GM12878 (cell line): ENCODE measurements at regions not wholly inside any gene's neighbourhood (a gene's known extent, or its start where the extent isn't known, plus 50 kb on each side); places are given as distances from the start of the nearest gene placed in this dataset.

ENCODE experiments used
- ATAC-seq: fragments of 200-7000 bp; cut with Tn5 transposase; 3 replicates; pipeline ENCODE4 v1.9.1; 2020; ENCODE audit warnings: mild to moderate bottlenecking, moderate library complexity
- BruUV-seq: library from RNA; stranded (reverse); fragments of 400-500 nt; replicated peaks from 2 replicates; lab custom pipeline; 2021; lab: Mats Ljungman, UMichigan
- CTCF ChIA-PET: fragments of 300-600 bp; sonication (Branson Sonifier 250); formaldehyde crosslinking; extraction: SDS; loops from one replicate; lab custom pipeline; 2021; ENCODE audit warnings: inconsistent platforms; lab: Yijun Ruan, JAX
- POLR2A ChIA-PET: fragments of 350-600 bp; formaldehyde crosslinking; extraction: SDS; loops from one replicate; lab custom pipeline; 2021; ENCODE audit warnings: inconsistent platforms; lab: Charles Lee
- RAD21 ChIA-PET: fragments of 300-600 bp; sonication (Branson Sonifier 250); formaldehyde crosslinking; loops from one replicate; lab custom pipeline; 2023; ENCODE audit warnings: antibody characterized with exemption; ENCODE audit not compliant: unreplicated experiment; lab: Charles Lee
- SMC1A ChIA-PET: fragments of 300-600 bp; sonication (Branson Sonifier 250); formaldehyde crosslinking; loops from one replicate; lab custom pipeline; 2023; ENCODE audit not compliant: unreplicated experiment, uncharacterized antibody; lab: Charles Lee
- DNase-seq: peaks from one replicate; pipeline ENCODE4 v3.0.0-alpha.2; 2011; ENCODE audit warnings: low read depth, low spot score
- FAIRE-seq: peaks from 3 replicates; lab custom pipeline; 2011; peaks lifted over from hg19 to GRCh38; lab: Jason Lieb, UNC
- H2AFZ ChIP-seq: 2 replicates; pipeline ENCODE4 v1.6.0; 2011; ENCODE audit warnings: low read depth, low read length, control low read depth; ENCODE audit not compliant: control insufficient read depth
- H3K27ac ChIP-seq: 2 replicates; pipeline ENCODE4 v1.5.1; 2011; ENCODE audit warnings: control low read depth; ENCODE audit not compliant: control insufficient read depth, insufficient read depth
- H3K27me3 ChIP-seq, 2 experiments: replicated peaks in 1 of 2; 2 replicates each; pipeline versions ENCODE4 v1.6.0 to v1.6.1; 2011; ENCODE audit warnings: low read length in 1 of 2; ENCODE audit not compliant: control insufficient read depth in 2 of 2, insufficient read depth in 2 of 2
- H3K36me3 ChIP-seq, 2 experiments: 2 replicates each; pipeline ENCODE4 v1.5.1; 2011; ENCODE audit warnings: low read length in 1 of 2; ENCODE audit not compliant: control insufficient read depth in 2 of 2, insufficient read depth in 2 of 2
- H3K4me1 ChIP-seq: 2 replicates; pipeline ENCODE4 v1.6.1; 2011; ENCODE audit warnings: mild to moderate bottlenecking, low read length, moderate library complexity, mixed read lengths; ENCODE audit not compliant: control insufficient read depth, insufficient read depth
- H3K4me2 ChIP-seq: 2 replicates; pipeline ENCODE4 v1.6.0; 2011; ENCODE audit warnings: control low read depth; ENCODE audit not compliant: control insufficient read depth, insufficient read depth
- H3K4me3 ChIP-seq: fragments of 200-600 bp; sonication (generic); 2 replicates; pipeline ENCODE4 v1.5.1; 2016
- H3K79me2 ChIP-seq: 2 replicates; pipeline ENCODE4 v1.6.0; 2011; ENCODE audit warnings: low read length; ENCODE audit not compliant: control insufficient read depth, insufficient read depth
- H3K9ac ChIP-seq: 2 replicates; pipeline ENCODE4 v1.8.0; 2011; ENCODE audit warnings: low read length, control low read depth, mixed read lengths; ENCODE audit not compliant: control insufficient read depth, insufficient read depth
- H3K9me3 ChIP-seq: replicated peaks from 3 replicates; pipeline ENCODE4 v1.5.1; 2011; ENCODE audit warnings: mild to moderate bottlenecking, low read length; ENCODE audit not compliant: control insufficient read depth, insufficient read depth
- H4K20me1 ChIP-seq: 2 replicates; pipeline ENCODE4 v1.6.0; 2011; ENCODE audit not compliant: control insufficient read depth, insufficient read depth
- ATF2 ChIP-seq: IDR thresholded peaks from 2 replicates; pipeline ENCODE4 v1.6.1; 2012; ENCODE audit warnings: low read length, inconsistent platforms
- BHLHE40 ChIP-seq, 2 experiments: fragments of 450-650 bp in 1 of 2; IDR thresholded peaks; 2 replicates each; pipeline ENCODE4 v1.6.1; 2011 to 2017; ENCODE audit warnings: low read depth in 2 of 2, borderline replicate concordance in 1 of 2, improper control_type of control experiment in 1 of 2, low read length in 1 of 2, mild to moderate bottlenecking in 1 of 2
- EGR1 ChIP-seq, 2 experiments: IDR thresholded peaks; 1 replicate in 1 of 2; 2 replicates in 1 of 2; pipeline ENCODE4 v1.6.1; 2011 to 2012; ENCODE audit warnings: low read depth in 2 of 2, low read length in 2 of 2, borderline replicate concordance in 1 of 2, mild to moderate bottlenecking in 1 of 2, moderate library complexity in 1 of 2
- IKZF1 ChIP-seq: fragments of 450-650 bp; conservative IDR thresholded peaks from 2 replicates; pipeline ENCODE4 v1.6.1; 2017; ENCODE audit warnings: antibody characterized with exemption, mild to moderate bottlenecking
- LARP7 ChIP-seq: fragments of 450-650 bp; IDR thresholded peaks from 2 replicates; pipeline ENCODE4 v1.6.1; 2017; ENCODE audit warnings: mild to moderate bottlenecking
- NFYB ChIP-seq: IDR thresholded peaks from 2 replicates; pipeline ENCODE4 v1.6.1; 2011; ENCODE audit warnings: low read depth, mild to moderate bottlenecking, low read length, improper control_type of control experiment, moderate library complexity; ENCODE audit not compliant: insufficient read depth
- NKRF ChIP-seq: fragments of 450-650 bp; conservative IDR thresholded peaks from 2 replicates; pipeline ENCODE4 v1.6.1; 2017; ENCODE audit warnings: mild to moderate bottlenecking, moderate library complexity
- SIX5 ChIP-seq: IDR thresholded peaks from 2 replicates; pipeline ENCODE4 v1.6.1; 2011; ENCODE audit warnings: mild to moderate bottlenecking, low read depth, low read length, moderate library complexity; ENCODE audit not compliant: severe bottlenecking
- SUPT20H ChIP-seq: IDR thresholded peaks from 2 replicates; pipeline ENCODE4 v1.6.1; 2011; ENCODE audit warnings: low read depth, mild to moderate bottlenecking, low read length, moderate library complexity, borderline replicate concordance; ENCODE audit not compliant: control insufficient read depth
- ZNF24 ChIP-seq: fragments of 450-650 bp; IDR thresholded peaks from 2 replicates; pipeline ENCODE4 v1.6.1; 2017; ENCODE audit warnings: antibody characterized with exemption, mild to moderate bottlenecking
- WGBS: methylation state at CpG from one replicate; pipeline ENCODE4 v1.1.6; 2016; ENCODE audit warnings: low lambda C conversion rate; ENCODE audit not compliant: insufficient replicate concordance, insufficient coverage; ENCODE audit errors: missing lambda C conversion rate; 5-methylcytosine and 5-hydroxymethylcytosine counted together
- in situ Hi-C: fragments of 300-500 bp; cut with MboI; formaldehyde crosslinking; loops from 9 replicates; pipeline ENCODE4 v1.14.3; 2018; ENCODE audit warnings: mixed read lengths
- intact Hi-C: fragments of 100-400 bp; cut with micrococcal nuclease; formaldehyde crosslinking; loops from one replicate; pipeline ENCODE4 v1.14.2; 2022; ENCODE audit not compliant: unreplicated experiment
- TF ChIP-seq, protein P1 (sequence below): fragments of 450-650 bp; IDR thresholded peaks from 2 replicates; pipeline ENCODE4 v1.6.1; 2016; ENCODE audit warnings: mild to moderate bottlenecking, moderate library complexity, borderline replicate concordance

DNA sequence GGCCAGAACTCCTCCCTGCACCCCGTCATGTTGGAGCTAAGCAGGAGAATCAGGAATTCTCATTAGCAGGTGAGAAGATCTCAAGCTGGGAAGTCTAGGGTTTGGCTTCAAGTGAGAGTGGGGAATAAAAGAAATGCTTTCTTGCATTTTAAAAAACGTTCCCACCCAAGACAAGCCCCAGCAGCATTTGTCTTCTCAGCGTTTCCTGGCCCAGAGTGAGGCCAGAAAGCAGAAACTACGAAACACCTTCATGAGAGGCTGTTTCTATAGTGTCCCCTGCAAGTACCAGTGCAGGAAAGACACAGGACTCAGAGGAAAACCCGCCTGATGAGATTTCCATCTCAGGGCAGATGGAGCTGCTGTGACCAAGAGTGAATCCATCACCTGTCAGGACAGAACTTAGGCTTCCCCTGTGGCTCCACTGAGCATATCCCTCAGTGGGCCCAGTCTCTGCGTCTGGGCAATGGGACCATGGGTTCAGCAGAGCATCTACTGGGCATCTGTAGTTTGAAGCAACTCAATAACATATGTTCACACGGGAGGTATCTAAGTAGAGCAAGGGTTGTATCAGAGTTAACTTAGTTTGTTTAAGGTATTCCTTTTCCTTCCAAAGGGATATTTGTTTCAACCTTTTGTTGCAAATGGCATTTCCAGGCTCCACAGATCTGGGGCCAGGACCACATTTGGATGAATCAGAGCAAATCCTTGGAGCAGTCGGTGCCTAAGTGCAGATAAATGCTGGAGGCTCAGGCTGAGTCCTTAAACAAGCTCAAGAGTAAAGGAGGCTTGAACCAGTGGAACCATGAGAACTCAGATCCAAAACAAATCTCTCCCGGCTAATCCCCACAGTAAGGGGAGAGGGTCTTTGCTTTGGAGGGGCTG, 548.3 kb downstream of the MIAT start (continued):
- TF ChIP-seq, protein P1, sequence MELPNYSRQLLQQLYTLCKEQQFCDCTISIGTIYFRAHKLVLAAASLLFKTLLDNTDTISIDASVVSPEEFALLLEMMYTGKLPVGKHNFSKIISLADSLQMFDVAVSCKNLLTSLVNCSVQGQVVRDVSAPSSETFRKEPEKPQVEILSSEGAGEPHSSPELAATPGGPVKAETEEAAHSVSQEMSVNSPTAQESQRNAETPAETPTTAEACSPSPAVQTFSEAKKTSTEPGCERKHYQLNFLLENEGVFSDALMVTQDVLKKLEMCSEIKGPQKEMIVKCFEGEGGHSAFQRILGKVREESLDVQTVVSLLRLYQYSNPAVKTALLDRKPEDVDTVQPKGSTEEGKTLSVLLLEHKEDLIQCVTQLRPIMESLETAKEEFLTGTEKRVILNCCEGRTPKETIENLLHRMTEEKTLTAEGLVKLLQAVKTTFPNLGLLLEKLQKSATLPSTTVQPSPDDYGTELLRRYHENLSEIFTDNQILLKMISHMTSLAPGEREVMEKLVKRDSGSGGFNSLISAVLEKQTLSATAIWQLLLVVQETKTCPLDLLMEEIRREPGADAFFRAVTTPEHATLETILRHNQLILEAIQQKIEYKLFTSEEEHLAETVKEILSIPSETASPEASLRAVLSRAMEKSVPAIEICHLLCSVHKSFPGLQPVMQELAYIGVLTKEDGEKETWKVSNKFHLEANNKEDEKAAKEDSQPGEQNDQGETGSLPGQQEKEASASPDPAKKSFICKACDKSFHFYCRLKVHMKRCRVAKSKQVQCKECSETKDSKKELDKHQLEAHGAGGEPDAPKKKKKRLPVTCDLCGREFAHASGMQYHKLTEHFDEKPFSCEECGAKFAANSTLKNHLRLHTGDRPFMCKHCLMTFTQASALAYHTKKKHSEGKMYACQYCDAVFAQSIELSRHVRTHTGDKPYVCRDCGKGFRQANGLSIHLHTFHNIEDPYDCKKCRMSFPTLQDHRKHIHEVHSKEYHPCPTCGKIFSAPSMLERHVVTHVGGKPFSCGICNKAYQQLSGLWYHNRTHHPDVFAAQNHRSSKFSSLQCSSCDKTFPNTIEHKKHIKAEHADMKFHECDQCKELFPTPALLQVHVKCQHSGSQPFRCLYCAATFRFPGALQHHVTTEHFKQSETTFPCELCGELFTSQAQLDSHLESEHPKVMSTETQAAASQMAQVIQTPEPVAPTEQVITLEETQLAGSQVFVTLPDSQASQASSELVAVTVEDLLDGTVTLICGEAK: no peak
- no peak for TF ChIP-seq LARP7
- no peak for TF ChIP-seq SUPT20H

- no peak overlapping the region for H3K4me2 ChIP-seq
- H3K27me3 ChIP-seq: no peaks in the 10 kb centered on the region
- H4K20me1 ChIP-seq: no peaks in the 10 kb centered on the region
- ChIA-PET SMC1A (no interaction called here), POLR2A (no interaction called here), CTCF (interaction anchor here (1.0 kb wide), 1 partner anchor 849 kb away, joined by 3 read pairs; no protein-coding TSS in a partner anchor), RAD21 (no interaction called here)
- no TSS peak for BruUV-seq
- no peaks in the 10 kb centered on the region for H3K79me2 ChIP-seq
- H3K4me1 ChIP-seq: no peaks in the 10 kb centered on the region
- no peak overlapping the region for H3K27ac ChIP-seq
- FAIRE-seq (no peak), DNase-seq (no peak), ATAC-seq (no peak)
- 8% methylated on average over 4 of the region's 4 CpGs for WGBS
- no peak overlapping the region for H3K4me3 ChIP-seq
- H3K36me3 ChIP-seq: no peaks in the 10 kb centered on the region
- no peaks in the 10 kb centered on the region for H3K9me3 ChIP-seq
- intact Hi-C loops (no loop called here), in situ Hi-C loops (no loop called here)
- H2AFZ ChIP-seq: no peak overlapping the region
- no peak overlapping the region for H3K9ac ChIP-seq
- TF ChIP-seq NFYB (no peak), BHLHE40 (IDR thresholded peaks at IDR 0.05; ENCODE audit: borderline replicate concordance in 1 of 2, low read depth in 2 of 2, low read length in 1 of 2) (no peak), NKRF (no peak), ATF2 (no peak), IKZF1 (no peak), SIX5 (no peak), EGR1 (IDR thresholded peaks at IDR 0.05; ENCODE audit: borderline replicate concordance in 1 of 2, low read depth in 2 of 2, low read length in 2 of 2) (no peak), ZNF24 (no peak)
Measured at GRCh38 chr22:27206374-27207133, 549.2 kb downstream of the MIAT start.
